HG03469 (cell line): ENCODE measurements at regions not wholly inside any gene's neighbourhood (a gene's known extent, or its start where the extent isn't known, plus 50 kb on each side); places are given as distances from the start of the nearest gene placed in this dataset.
"Not testable (repeated sequence)": the region's sequence is repeated elsewhere in the genome, so short reads cannot be mapped to it uniquely, and the experiment has no call there.

Source experiments
- ATAC-seq: cut with Tn5 transposase; IDR thresholded peaks from one replicate; pipeline ENCODE4 v1.9.1; 2021; ENCODE audit warnings: mild to moderate bottlenecking, moderate library complexity, moderate number of reproducible peaks; ENCODE audit not compliant: unreplicated experiment

- no peak for ATAC-seq
Measured at GRCh38 chr1:61028136-61028535, 54.2 kb upstream of the NFIA start.

GRCh38 chr1:61018068-61018467, 64.3 kb upstream of the NFIA start:
- ATAC-seq, result not testable (repeated sequence)

GRCh38 chr1:61017651-61018050, 64.7 kb upstream of the NFIA start:
- ATAC-seq, result no peak

GRCh38 chr1:61013946-61014667, 68.3 kb upstream of the NFIA start:
- ATAC-seq, result no peak

- ATAC-seq, result no peak
Measured at GRCh38 chr1:61013189-61013945, 69.0 kb upstream of the NFIA start.

GRCh38 chr1:61012341-61012761, 70.0 kb upstream of the NFIA start:
- no peak for ATAC-seq

- ATAC-seq, result no peak
Measured at GRCh38 chr1:61011561-61012263, 70.6 kb upstream of the NFIA start.

GRCh38 chr1:61007534-61008364, 74.6 kb upstream of the NFIA start:
- no peak for ATAC-seq

GRCh38 chr1:61005614-61006580, 76.5 kb upstream of the NFIA start:
- ATAC-seq, result no peak

- ATAC-seq, result no peak
Measured at GRCh38 chr1:61004262-61005003, 77.9 kb upstream of the NFIA start.

GRCh38 chr1:61000327-61000726, 82.0 kb upstream of the NFIA start:
- ATAC-seq, result no peak

GRCh38 chr1:60998786-60999185, 83.6 kb upstream of the NFIA start:
- ATAC-seq, result no peak

GRCh38 chr1:60994828-60995492, 87.4 kb upstream of the NFIA start:
- no peak for ATAC-seq

- no peak for ATAC-seq
Measured at GRCh38 chr1:60994369-60994768, 88.0 kb upstream of the NFIA start.

GRCh38 chr1:60992165-60992564, 90.2 kb upstream of the NFIA start:
- no peak for ATAC-seq

GRCh38 chr1:60990714-60991090, 91.7 kb upstream of the NFIA start:
- ATAC-seq, result no peak

GRCh38 chr1:60989749-60990713, 92.3 kb upstream of the NFIA start:
- ATAC-seq, result no peak
